ENCODE measurements at regions not wholly inside any gene's neighbourhood (a gene's known extent, or its start where the extent isn't known, plus 50 kb on each side); places are given as distances from the start of the nearest gene placed in this dataset.
"Not testable (repeated sequence)": the region's sequence is repeated elsewhere in the genome, so short reads cannot be mapped to it uniquely, and the experiment has no call there.

GRCh38 chr12:131274061-131274460 lies 320.4 kb downstream of the ADGRD1 start:
- no peak for DNase-seq (ENCODE audit: low read depth in 2 of 2)

GRCh38 chr12:131274906-131275305 lies 321.2 kb downstream of the ADGRD1 start:
- DNase-seq (ENCODE audit: low read depth in 2 of 2), result no peak

- no peak for DNase-seq (ENCODE audit: low read depth in 2 of 2)
These were observed 322.1 kb downstream of the ADGRD1 start for GRCh38 chr12:131275824-131276223.

- DNase-seq (ENCODE audit: low read depth in 2 of 2), result no peak
These were observed 322.9 kb downstream of the ADGRD1 start for GRCh38 chr12:131276501-131277185.

GRCh38 chr12:131277186-131278091 lies 323.7 kb downstream of the ADGRD1 start:
- DNase-seq (ENCODE audit: low read depth in 2 of 2), result not testable (repeated sequence)

GRCh38 chr12:131278451-131279115 lies 324.9 kb downstream of the ADGRD1 start:
- not testable (repeated sequence) for DNase-seq (ENCODE audit: low read depth in 2 of 2)

- DNase-seq (ENCODE audit: low read depth in 2 of 2), result no peak
These were observed 325.7 kb downstream of the ADGRD1 start for GRCh38 chr12:131279281-131279921.

GRCh38 chr12:131280426-131280825 lies 326.7 kb downstream of the ADGRD1 start:
- DNase-seq (ENCODE audit: low read depth in 2 of 2), result no peak

GRCh38 chr12:131281016-131281415 lies 327.3 kb downstream of the ADGRD1 start:
- no peak for DNase-seq (ENCODE audit: low read depth in 2 of 2)

GRCh38 chr12:131282292-131283080 lies 328.8 kb downstream of the ADGRD1 start:
- DNase-seq (ENCODE audit: low read depth in 2 of 2), result no peak

GRCh38 chr12:131283191-131283861 lies 329.6 kb downstream of the ADGRD1 start:
- no peak for DNase-seq (ENCODE audit: low read depth in 2 of 2)

- DNase-seq (ENCODE audit: low read depth in 2 of 2), result not testable (repeated sequence)
These were observed 330.4 kb downstream of the ADGRD1 start for GRCh38 chr12:131283862-131284825.

GRCh38 chr12:131284954-131285904 lies 331.5 kb downstream of the ADGRD1 start:
- not testable (repeated sequence) for DNase-seq (ENCODE audit: low read depth in 2 of 2)

GRCh38 chr12:131285905-131286295 lies 332.2 kb downstream of the ADGRD1 start:
- not testable (repeated sequence) for DNase-seq (ENCODE audit: low read depth in 2 of 2)

GRCh38 chr12:131286301-131286700 lies 332.6 kb downstream of the ADGRD1 start:
- DNase-seq (ENCODE audit: low read depth in 2 of 2), result not testable (repeated sequence)

GRCh38 chr12:131287015-131287937 lies 333.6 kb downstream of the ADGRD1 start:
- DNase-seq (ENCODE audit: low read depth in 2 of 2), result no peak
